ENCODE measurements at regions not wholly inside any gene's neighbourhood (a gene's known extent, or its start where the extent isn't known, plus 50 kb on each side); places are given as distances from the start of the nearest gene placed in this dataset.

GRCh38 chr18:67682516-67682915 lies 166.0 kb upstream of the DSEL start:
- no peak overlapping the region for H4K91ac ChIP-seq (replicated peaks; ENCODE audit: insufficient read length, low read length)
- H3K56ac ChIP-seq (replicated peaks; ENCODE audit: insufficient read length, low read depth, low read length), result no peak overlapping the region
- no peak for TF ChIP-seq ATF3 (IDR thresholded peaks at IDR 0.05; ENCODE audit: insufficient read depth, low read depth, low read length)
- TF ChIP-seq FOSL1 (IDR thresholded peaks at IDR 0.05; ENCODE audit: insufficient read depth, low read depth, low read length), result no peak
- TF ChIP-seq E2F6 (IDR thresholded peaks at IDR 0.05), result no peak
- no peak for TF ChIP-seq SIN3A (conservative IDR thresholded peaks at IDR 0.05 in 1 of 2, IDR thresholded peaks at IDR 0.05 in 1 of 2; ENCODE audit: low read depth in 1 of 2, low read length in 2 of 2)
- TF ChIP-seq RAD21 (IDR thresholded peaks at IDR 0.05 in 1 of 2, conservative IDR thresholded peaks at IDR 0.05 in 1 of 2; ENCODE audit: low read depth in 2 of 2, low read length in 2 of 2), result no peak
- TF ChIP-seq MAX (IDR thresholded peaks at IDR 0.05), result no peak
- FAIRE-seq (no peak), DNase-seq (ENCODE audit: low read depth in 1 of 2, low spot score in 2 of 2) (no peak)
- no peak overlapping the region for H2AFZ ChIP-seq (ENCODE audit: low read length)
- 86% methylated on average over 1 of the region's 1 CpG; no CpG with 5 or more reads in 1 of the 2 experiments for WGBS, 2 experiments (ENCODE audit: extremely low coverage in 1 of 2, insufficient coverage in 1 of 2, insufficient read length in 1 of 2, insufficient replicate concordance in 2 of 2, low coverage in 1 of 2, low lambda C conversion rate in 2 of 2, missing lambda C conversion rate in 1 of 2)
- no peak overlapping the region for H3K18ac ChIP-seq (ENCODE audit: extremely low read depth, low read length)
- H3K9me3 ChIP-seq (ENCODE audit: insufficient read depth in 2 of 2, low read depth in 1 of 2, low read length in 1 of 2), result no peaks in the 10 kb centered on the region
- H3K23me2 ChIP-seq (ENCODE audit: low read depth, low read length), result no peaks in the 10 kb centered on the region
- no peaks in the 10 kb centered on the region for H4K20me1 ChIP-seq (replicated peaks in 1 of 2; ENCODE audit: control insufficient read depth in 1 of 2, insufficient read depth in 2 of 2, low read length in 2 of 2)
- no peak overlapping the region for H4K5ac ChIP-seq (ENCODE audit: insufficient read length, low read depth, low read length)
- POLR2A ChIA-PET (ENCODE audit: partially characterized antibody), result no interaction called here
- no peak overlapping the region for H2BK15ac ChIP-seq (ENCODE audit: low read length)
- H4K8ac ChIP-seq (ENCODE audit: extremely low read depth, insufficient read depth, low read length), result no peak overlapping the region
- no peak overlapping the region for H3K4ac ChIP-seq (replicated peaks; ENCODE audit: insufficient read length, low read depth, low read length)
- H2BK20ac ChIP-seq (ENCODE audit: low read length), result no peak overlapping the region
- no peaks in the 10 kb centered on the region for H3K4me1 ChIP-seq (replicated peaks in 1 of 4; ENCODE audit: control insufficient read depth in 3 of 4, insufficient read depth in 4 of 4, low read length in 3 of 4)
- no peak overlapping the region for H2BK5ac ChIP-seq (ENCODE audit: low read depth, low read length)
- no peaks in the 10 kb centered on the region for H3K79me2 ChIP-seq (ENCODE audit: control insufficient read depth in 1 of 2, insufficient read depth in 2 of 2, low read length in 2 of 2)
- no peak overlapping the region for H3K27ac ChIP-seq (ENCODE audit: low read depth, low read length)
- no peak overlapping the region for H3K4me2 ChIP-seq (ENCODE audit: insufficient read depth in 1 of 2, low read depth in 2 of 2, low read length in 2 of 2)
- H2AK5ac ChIP-seq (ENCODE audit: low read depth, low read length), result no peak overlapping the region
- H3K36me3 ChIP-seq (ENCODE audit: control insufficient read depth in 2 of 4, insufficient read depth in 4 of 4, low read length in 3 of 4), result no peaks in the 10 kb centered on the region
- CTCF ChIA-PET (ENCODE audit: partially characterized antibody), result no interaction called here
- no peak overlapping the region for H3K23ac ChIP-seq (ENCODE audit: insufficient read length)
- H3K27me3 ChIP-seq (replicated peaks in 1 of 4; ENCODE audit: control insufficient read depth in 3 of 4, extremely low read depth in 1 of 4, insufficient read depth in 3 of 4, low read length in 3 of 4), result no peaks in the 10 kb centered on the region
- H3K9ac ChIP-seq (replicated peaks in 1 of 4; ENCODE audit: extremely low read depth in 1 of 4, low read depth in 3 of 4, low read length in 3 of 4), result no peak overlapping the region
- no peak overlapping the region for H2BK120ac ChIP-seq (replicated peaks; ENCODE audit: low read depth, low read length)
- H3K14ac ChIP-seq (ENCODE audit: insufficient read length), result no peak overlapping the region
- H3K4me3 ChIP-seq (ENCODE audit: extremely low read depth in 1 of 4, insufficient read depth in 2 of 4, low read depth in 3 of 4, low read length in 4 of 4), result no peak overlapping the region
- H3K79me1 ChIP-seq (ENCODE audit: low read depth, low read length), result no peaks in the 10 kb centered on the region
- H2BK12ac ChIP-seq (ENCODE audit: low read depth, low read length), result no peak overlapping the region
